GM15510 (cell line): ENCODE measurements at regions not wholly inside any gene's neighbourhood (a gene's known extent, or its start where the extent isn't known, plus 50 kb on each side); places are given as distances from the start of the nearest gene placed in this dataset.

Experiments used
- POLR2A ChIP-seq: IDR thresholded peaks from 3 replicates; pipeline ENCODE4 v1.6.1; 2011; ENCODE audit warnings: borderline replicate concordance; ENCODE audit not compliant: insufficient read length; ENCODE audit errors: extremely low read depth

GRCh38 chr11:116649268-116649667 lies 123.5 kb downstream of the BUD13 start:
- TF ChIP-seq POLR2A, result no peak

- TF ChIP-seq POLR2A, result no peak
These were observed 124.3 kb downstream of the BUD13 start for GRCh38 chr11:116648247-116649174.

- TF ChIP-seq POLR2A, result no peak
These were observed 125.3 kb downstream of the BUD13 start for GRCh38 chr11:116647305-116648080.

GRCh38 chr11:116646191-116646590 lies 126.6 kb downstream of the BUD13 start:
- no peak for TF ChIP-seq POLR2A

GRCh38 chr11:116644941-116645305 lies 127.9 kb downstream of the BUD13 start:
- TF ChIP-seq POLR2A, result no peak

GRCh38 chr11:116644201-116644940 lies 128.4 kb downstream of the BUD13 start:
- no peak for TF ChIP-seq POLR2A

- TF ChIP-seq POLR2A, result no peak
These were observed 129.3 kb downstream of the BUD13 start for GRCh38 chr11:116643521-116643920.

GRCh38 chr11:116642902-116643301 lies 129.9 kb downstream of the BUD13 start:
- no peak for TF ChIP-seq POLR2A

GRCh38 chr11:116642481-116642880 lies 130.3 kb downstream of the BUD13 start:
- TF ChIP-seq POLR2A, result no peak

- no peak for TF ChIP-seq POLR2A
These were observed 131.2 kb downstream of the BUD13 start for GRCh38 chr11:116641561-116642045.

- TF ChIP-seq POLR2A, result no peak
These were observed 132.0 kb downstream of the BUD13 start for GRCh38 chr11:116640641-116641402.

- no peak for TF ChIP-seq POLR2A
These were observed 134.3 kb downstream of the BUD13 start for GRCh38 chr11:116638463-116638862.

- no peak for TF ChIP-seq POLR2A
These were observed 135.0 kb downstream of the BUD13 start for GRCh38 chr11:116637766-116638165.

- no peak for TF ChIP-seq POLR2A
These were observed 136.4 kb downstream of the BUD13 start for GRCh38 chr11:116636341-116636929.
